IPS DF 4.7 (cell line): ENCODE measurements at regions not wholly inside any gene's neighbourhood (a gene's known extent, or its start where the extent isn't known, plus 50 kb on each side); places are given as distances from the start of the nearest gene placed in this dataset.

Experiments
- DNase-seq: peaks from one replicate; pipeline ENCODE4 v3.0.0-alpha.2; 2013; ENCODE audit warnings: low spot score; ENCODE audit errors: extremely low read depth

- no peak for DNase-seq
These were observed 135.9 kb upstream of the WWC1 start for GRCh38 chr5:168155585-168155984.

GRCh38 chr5:168156170-168156569, 135.3 kb upstream of the WWC1 start:
- DNase-seq, result no peak

GRCh38 chr5:168157141-168157540, 134.3 kb upstream of the WWC1 start:
- no peak for DNase-seq

GRCh38 chr5:168159425-168159824, 132.0 kb upstream of the WWC1 start:
- DNase-seq, result peak; percentile 58

- no peak for DNase-seq
These were observed 129.0 kb upstream of the WWC1 start for GRCh38 chr5:168162464-168162863.

GRCh38 chr5:168163966-168164365, 127.5 kb upstream of the WWC1 start:
- DNase-seq, result no peak

- DNase-seq, result peak; percentile 33
These were observed 126.1 kb upstream of the WWC1 start for GRCh38 chr5:168165221-168165914.

- no peak for DNase-seq
These were observed 125.5 kb upstream of the WWC1 start for GRCh38 chr5:168165977-168166376.

- DNase-seq, result no peak
These were observed 124.1 kb upstream of the WWC1 start for GRCh38 chr5:168167338-168167737.

- DNase-seq, result no peak
These were observed 122.3 kb upstream of the WWC1 start for GRCh38 chr5:168168978-168169698.

GRCh38 chr5:168169791-168170190, 121.7 kb upstream of the WWC1 start:
- DNase-seq, result no peak

GRCh38 chr5:168171901-168172759, 119.3 kb upstream of the WWC1 start:
- DNase-seq, result no peak

GRCh38 chr5:168172760-168173223, 118.7 kb upstream of the WWC1 start:
- DNase-seq, result no peak

- DNase-seq, result no peak
These were observed 117.1 kb upstream of the WWC1 start for GRCh38 chr5:168174376-168174775.

- DNase-seq, result no peak
These were observed 115.2 kb upstream of the WWC1 start for GRCh38 chr5:168176251-168176650.

- no peak for DNase-seq
These were observed 114.5 kb upstream of the WWC1 start for GRCh38 chr5:168176941-168177340.

- DNase-seq, result no peak
These were observed 113.5 kb upstream of the WWC1 start for GRCh38 chr5:168177831-168178450.

- no peak for DNase-seq
These were observed 112.3 kb upstream of the WWC1 start for GRCh38 chr5:168179192-168179593.

GRCh38 chr5:168182269-168182668, 109.2 kb upstream of the WWC1 start:
- no peak for DNase-seq

GRCh38 chr5:168184103-168184502, 107.3 kb upstream of the WWC1 start:
- no peak for DNase-seq

- DNase-seq, result no peak
These were observed 105.0 kb upstream of the WWC1 start for GRCh38 chr5:168186289-168187074.
